WI38 (cell line): ENCODE measurements at regions not wholly inside any gene's neighbourhood (a gene's known extent, or its start where the extent isn't known, plus 50 kb on each side); places are given as distances from the start of the nearest gene placed in this dataset.

Experiments
- H3K4me3 ChIP-seq: 2 replicates; pipeline ENCODE4 v1.5.1; 2011; ENCODE audit warnings: low read depth, mild to moderate bottlenecking, control low read depth, low read length
- TF ChIP-seq, protein P1 (sequence below): IDR thresholded peaks from 2 replicates; pipeline ENCODE4 v1.5.1; 2012; ENCODE audit warnings: low read depth, mild to moderate bottlenecking, control low read depth, low read length

DNA sequence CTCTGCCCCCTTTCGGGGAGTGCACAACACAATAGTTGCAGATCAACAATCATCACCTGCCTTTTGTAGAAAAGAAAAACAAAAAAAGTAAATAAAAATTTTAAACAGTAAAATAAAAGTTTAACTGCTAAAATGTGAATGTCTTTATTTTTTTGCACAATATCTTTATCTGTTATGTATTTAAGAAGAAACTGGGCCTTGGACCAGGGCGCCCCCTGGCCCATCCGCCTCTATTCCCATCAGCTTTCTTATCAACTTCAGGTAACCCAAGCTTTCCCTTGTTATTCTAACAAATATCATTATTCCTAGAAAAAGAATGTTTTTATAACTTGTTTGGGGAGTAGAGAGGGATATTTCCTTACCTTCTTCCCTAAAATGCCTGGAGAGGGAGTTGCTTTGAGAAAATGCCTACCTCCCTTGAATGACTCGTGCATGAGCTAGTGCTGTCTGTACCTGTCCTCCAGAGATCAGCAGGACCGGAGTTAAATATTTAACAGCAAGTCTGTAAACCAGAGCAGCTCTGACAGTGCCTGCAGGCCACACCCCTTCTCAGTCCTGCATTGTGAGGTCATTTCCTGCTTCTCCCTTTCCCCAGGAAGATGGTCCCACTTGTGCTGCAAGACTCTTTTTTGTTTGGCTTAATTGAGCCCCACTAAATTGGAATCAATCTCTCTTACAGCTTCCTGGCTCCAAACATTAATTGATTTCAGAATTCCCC is 192.8 kb upstream of the RGS6 start:
- TF ChIP-seq, protein P1, sequence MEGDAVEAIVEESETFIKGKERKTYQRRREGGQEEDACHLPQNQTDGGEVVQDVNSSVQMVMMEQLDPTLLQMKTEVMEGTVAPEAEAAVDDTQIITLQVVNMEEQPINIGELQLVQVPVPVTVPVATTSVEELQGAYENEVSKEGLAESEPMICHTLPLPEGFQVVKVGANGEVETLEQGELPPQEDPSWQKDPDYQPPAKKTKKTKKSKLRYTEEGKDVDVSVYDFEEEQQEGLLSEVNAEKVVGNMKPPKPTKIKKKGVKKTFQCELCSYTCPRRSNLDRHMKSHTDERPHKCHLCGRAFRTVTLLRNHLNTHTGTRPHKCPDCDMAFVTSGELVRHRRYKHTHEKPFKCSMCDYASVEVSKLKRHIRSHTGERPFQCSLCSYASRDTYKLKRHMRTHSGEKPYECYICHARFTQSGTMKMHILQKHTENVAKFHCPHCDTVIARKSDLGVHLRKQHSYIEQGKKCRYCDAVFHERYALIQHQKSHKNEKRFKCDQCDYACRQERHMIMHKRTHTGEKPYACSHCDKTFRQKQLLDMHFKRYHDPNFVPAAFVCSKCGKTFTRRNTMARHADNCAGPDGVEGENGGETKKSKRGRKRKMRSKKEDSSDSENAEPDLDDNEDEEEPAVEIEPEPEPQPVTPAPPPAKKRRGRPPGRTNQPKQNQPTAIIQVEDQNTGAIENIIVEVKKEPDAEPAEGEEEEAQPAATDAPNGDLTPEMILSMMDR, result no peak
- H3K4me3 ChIP-seq, result no peak overlapping the region

GRCh38 chr14:71741241-71741640 is 191.0 kb upstream of the RGS6 start:
- TF ChIP-seq, protein P1, result no peak
- no peak overlapping the region for H3K4me3 ChIP-seq

- H3K4me3 ChIP-seq, result no peak overlapping the region
- TF ChIP-seq, protein P1, result no peak
Observed at GRCh38 chr14:71742485-71742884, 189.7 kb upstream of the RGS6 start.

DNA sequence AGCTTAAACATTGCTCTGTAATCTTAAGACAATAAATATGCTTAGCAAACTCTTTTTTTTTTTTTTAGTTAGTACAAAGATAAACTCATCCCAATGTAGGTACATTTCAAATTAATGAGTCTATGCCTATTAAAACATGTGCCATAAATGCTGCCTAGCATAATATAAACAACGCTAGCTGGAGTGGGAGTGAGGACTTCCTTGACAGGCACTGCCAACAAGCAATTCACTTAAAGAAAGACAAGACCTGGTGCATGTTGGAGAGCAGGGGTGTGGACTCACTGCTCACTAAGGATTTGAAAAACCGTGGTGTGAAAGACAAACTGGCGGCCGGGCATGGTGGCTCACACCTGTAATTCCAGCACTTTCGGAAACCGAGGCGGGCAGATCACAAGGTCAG is 187.2 kb upstream of the RGS6 start:
- H3K4me3 ChIP-seq, result no peak overlapping the region
- TF ChIP-seq, protein P1, result no peak

DNA sequence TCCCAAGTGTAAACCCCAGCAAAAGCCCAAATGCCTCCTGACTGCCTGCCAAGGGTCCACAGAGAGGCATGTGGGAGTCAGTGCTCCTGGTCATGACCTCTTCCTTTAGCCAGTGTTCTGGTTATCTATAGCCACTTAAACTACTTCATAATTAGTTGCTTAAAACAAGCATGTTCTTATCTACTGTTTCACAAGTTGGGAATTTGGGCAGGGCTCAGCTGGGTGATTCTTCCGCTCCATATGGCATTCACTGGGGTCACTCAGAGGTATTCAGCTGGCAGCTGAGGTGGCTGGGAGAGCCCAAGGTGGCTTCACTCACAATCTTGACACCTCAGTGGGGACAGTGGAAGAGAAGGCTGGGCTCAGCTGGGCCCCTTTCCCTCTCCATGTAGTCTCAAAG is 184.0 kb upstream of the RGS6 start:
- no peak overlapping the region for H3K4me3 ChIP-seq
- TF ChIP-seq, protein P1, result no peak

- TF ChIP-seq, protein P1, result no peak
Observed at GRCh38 chr14:71749613-71750238, 182.5 kb upstream of the RGS6 start.

DNA sequence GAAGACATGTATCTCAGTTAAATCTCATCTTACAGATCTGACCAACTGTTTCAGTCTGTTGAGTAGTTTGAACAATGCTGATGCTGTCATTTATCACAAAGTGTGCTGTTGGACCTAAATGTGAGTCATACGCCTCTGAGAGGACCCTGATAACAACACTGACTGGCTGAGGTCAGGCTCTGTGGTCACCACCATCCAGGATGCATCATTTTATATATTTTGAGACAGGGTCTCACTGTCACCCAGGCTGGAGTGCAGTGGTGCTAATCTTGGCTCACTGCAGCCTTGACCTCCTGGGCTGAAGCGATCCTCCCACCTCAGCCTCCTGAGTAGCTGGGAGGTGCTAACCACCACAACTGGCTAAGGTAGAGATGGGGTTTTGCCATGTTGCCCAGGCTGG is 181.0 kb upstream of the RGS6 start:
- H3K4me3 ChIP-seq, result no peak overlapping the region
- TF ChIP-seq, protein P1, result no peak

More at GRCh38 chr14:71749613-71750238, 182.5 kb upstream of the RGS6 start:
- H3K4me3 ChIP-seq, result no peak overlapping the region
